Body of pancreas (tissue), 4 donors: ENCODE measurements at regions not wholly inside any gene's neighbourhood (a gene's known extent, or its start where the extent isn't known, plus 50 kb on each side); places are given as distances from the start of the nearest gene placed in this dataset.

Experiments
- ATAC-seq: fragments of 150-250 bp; one replicate; pipeline ENCODE4 v1.9.1; 2016
- DNase-seq, 4 donors: peaks; one replicate each; pipeline ENCODE4 v3.0.0-alpha.2; 2019
- H3K27ac ChIP-seq, 4 donors: fragments of 200-600 bp; sonication (generic); 1 replicate in 3 of 4; 2 replicates in 1 of 4; pipeline versions ENCODE4 v1.5.1 to v1.6.1; 2016 to 2019; ENCODE audit warnings: mild to moderate bottlenecking in 1 of 4, mixed read lengths in 1 of 4, moderate library complexity in 1 of 4
- H3K27me3 ChIP-seq, 2 donors: fragments of 200-600 bp; sonication (generic); one replicate each; pipeline ENCODE4 v1.6.0; 2016; ENCODE audit warnings: mild to moderate bottlenecking in 1 of 2
- H3K36me3 ChIP-seq, 2 donors: fragments of 200-600 bp; sonication (generic); replicated peaks in 1 of 2; 2 replicates each; pipeline ENCODE4 v1.5.1; 2016; ENCODE audit warnings: low read depth in 2 of 2; ENCODE audit not compliant: insufficient read depth in 1 of 2
- H3K4me1 ChIP-seq: fragments of 200-600 bp; sonication (generic); one replicate; pipeline ENCODE4 v1.6.0; 2016
- H3K4me3 ChIP-seq, 2 donors: fragments of 200-600 bp; sonication (generic); 1 replicate in 1 of 2; 2 replicates in 1 of 2; pipeline ENCODE4 v1.5.1; 2016 to 2019
- H3K9me3 ChIP-seq, 3 donors: fragments of 200-600 bp; sonication (generic); 1 replicate in 2 of 3; 2 replicates in 1 of 3; pipeline ENCODE4 v1.5.1; 2016
- CTCF ChIP-seq, 7 experiments: fragments of 450-650 bp in 4 of 7; fragments of 200-600 bp in 3 of 7; sonication (generic) in 3 of 7; IDR thresholded peaks; one replicate each; pipeline ENCODE4 v1.5.1; 2016 to 2019; ENCODE audit warnings: antibody characterized with exemption in 7 of 7
- POLR2A ChIP-seq, 3 donors: fragments of 450-650 bp; IDR thresholded peaks; one replicate each; pipeline ENCODE4 v1.6.1; 2016; ENCODE audit warnings: antibody characterized with exemption in 3 of 3, mild to moderate bottlenecking in 2 of 3
- WGBS, 2 donors: methylation state at CpG; one replicate each; pipeline ENCODE4 v1.1.5; 2017; 5-methylcytosine and 5-hydroxymethylcytosine counted together
- intact Hi-C: fragments of 100-400 bp; cut with DNase I; formaldehyde crosslinking; loops from one replicate; pipeline ENCODE4 v1.15.1; 2023

- intact Hi-C loops, result no loop called here
- Histone ChIP-seq H3K36me3 (no peaks in the 10 kb centered on the region), H3K4me1 (no peaks in the 10 kb centered on the region), H3K9me3 (no peaks in the 10 kb centered on the region), H3K4me3 (no peak overlapping the region), H3K27ac (no peak overlapping the region), H3K27me3 (no peaks in the 10 kb centered on the region)
- ATAC-seq, result no peak
- WGBS, 2 donors, result 72 to 86% methylated on average over 2 of the region's 2 CpGs
- no peak for TF ChIP-seq POLR2A (IDR thresholded peaks at IDR 0.05)
- DNase-seq, result no peak
Measured at GRCh38 chr3:90128391-90128790, 1021.0 kb downstream of the EPHA3 start.

GRCh38 chr3:90129730-90130129 is 1022.3 kb downstream of the EPHA3 start:
- H3K36me3 ChIP-seq, result no peaks in the 10 kb centered on the region
- no peak for ATAC-seq
- H3K27ac ChIP-seq, result no peak overlapping the region
- TF ChIP-seq POLR2A (IDR thresholded peaks at IDR 0.05) (no peak), CTCF (IDR thresholded peaks at IDR 0.05) (no peak)
- H3K27me3 ChIP-seq, result no peaks in the 10 kb centered on the region
- H3K9me3 ChIP-seq, result no peaks in the 10 kb centered on the region
- no peak for DNase-seq
- no peak overlapping the region for H3K4me3 ChIP-seq
- H3K4me1 ChIP-seq, result no peaks in the 10 kb centered on the region
- intact Hi-C loops, result no loop called here
- WGBS, 2 donors, result 36 to 37% methylated on average over 3 of the region's 3 CpGs

GRCh38 chr3:90132197-90132596 is 1024.8 kb downstream of the EPHA3 start:
- Histone ChIP-seq H3K27me3 (no peaks in the 10 kb centered on the region), H3K27ac (no peak overlapping the region), H3K36me3 (no peaks in the 10 kb centered on the region), H3K4me3 (no peak overlapping the region), H3K9me3 (no peaks in the 10 kb centered on the region), H3K4me1 (no peaks in the 10 kb centered on the region)
- DNase-seq (no peak), ATAC-seq (no peak)
- WGBS, 2 donors, result 13 to 21% methylated on average over 1 of the region's 1 CpG
- TF ChIP-seq CTCF (IDR thresholded peaks at IDR 0.05), result no peak
- TF ChIP-seq POLR2A (IDR thresholded peaks at IDR 0.05), result no peak
- intact Hi-C loops, result no loop called here

- intact Hi-C loops, result no loop called here
- Histone ChIP-seq H3K27me3 (no peaks in the 10 kb centered on the region), H3K27ac (no peak overlapping the region), H3K9me3 (no peaks in the 10 kb centered on the region), H3K36me3 (no peaks in the 10 kb centered on the region), H3K4me3 (no peak overlapping the region), H3K4me1 (no peaks in the 10 kb centered on the region)
- DNase-seq, result no peak
- no peak for TF ChIP-seq CTCF (IDR thresholded peaks at IDR 0.05)
- no peak for TF ChIP-seq POLR2A (IDR thresholded peaks at IDR 0.05)
- ATAC-seq, result no peak
Measured at GRCh38 chr3:90134090-90134489, 1026.7 kb downstream of the EPHA3 start.

- no peak for TF ChIP-seq POLR2A (IDR thresholded peaks at IDR 0.05)
- no peak for TF ChIP-seq CTCF (IDR thresholded peaks at IDR 0.05)
- Histone ChIP-seq H3K36me3 (no peaks in the 10 kb centered on the region), H3K4me1 (no peaks in the 10 kb centered on the region), H3K27ac (no peak overlapping the region), H3K9me3 (no peaks in the 10 kb centered on the region), H3K4me3 (no peak overlapping the region), H3K27me3 (no peaks in the 10 kb centered on the region)
- intact Hi-C loops, result no loop called here
- ATAC-seq, result peak; percentile 78
- DNase-seq, result peak in 3 of 4 donors; percentile 6 to 39 (median 11)
Measured at GRCh38 chr3:90136456-90137191, 1029.2 kb downstream of the EPHA3 start.
